GM12892 (cell line): ENCODE measurements at regions not wholly inside any gene's neighbourhood (a gene's known extent, or its start where the extent isn't known, plus 50 kb on each side); places are given as distances from the start of the nearest gene placed in this dataset.

ENCODE experiments used
- DNase-seq: peaks from one replicate; pipeline ENCODE4 v3.0.0; 2011; ENCODE audit not compliant: insufficient read length
- FAIRE-seq: peaks from 2 replicates; lab custom pipeline; 2011; peaks lifted over from hg19 to GRCh38; lab: Jason Lieb, UNC
- POLR2A ChIP-seq: IDR thresholded peaks from 2 replicates; pipeline ENCODE4 v1.6.1; 2011; ENCODE audit warnings: low read depth, low read length, control low read depth
- POLR2AphosphoS5 ChIP-seq: IDR thresholded peaks from 2 replicates; pipeline ENCODE4 v1.6.1; 2011; ENCODE audit warnings: low read depth, low read length, control low read depth
- TAF1 ChIP-seq: IDR thresholded peaks from 2 replicates; pipeline ENCODE4 v1.6.1; 2011; ENCODE audit warnings: low read depth, mild to moderate bottlenecking, control low read depth, low read length, borderline replicate concordance

DNA sequence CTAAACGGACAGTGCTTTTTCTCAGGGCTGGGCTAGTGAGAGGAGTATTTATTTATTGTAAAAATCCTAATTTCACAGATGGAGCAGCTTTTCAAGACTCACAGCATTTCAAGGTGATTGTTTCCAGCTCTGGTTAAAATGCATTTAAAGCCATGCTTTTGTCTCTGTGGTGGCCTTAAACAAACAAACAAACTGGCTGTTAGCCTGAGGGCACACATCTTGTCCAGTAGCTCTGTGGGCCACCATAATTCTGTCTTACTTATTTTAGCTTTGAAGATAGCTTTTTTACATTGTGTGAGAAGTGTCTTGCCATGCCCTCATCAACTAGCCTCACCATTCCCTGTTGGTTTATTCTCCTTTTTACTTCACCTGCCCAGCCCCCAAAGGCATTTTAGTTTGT, 218.2 kb downstream of the PSAT1 start:
- FAIRE-seq (no peak), DNase-seq (no peak)
- TF ChIP-seq POLR2A (no peak), TAF1 (no peak), POLR2AphosphoS5 (no peak)

DNA sequence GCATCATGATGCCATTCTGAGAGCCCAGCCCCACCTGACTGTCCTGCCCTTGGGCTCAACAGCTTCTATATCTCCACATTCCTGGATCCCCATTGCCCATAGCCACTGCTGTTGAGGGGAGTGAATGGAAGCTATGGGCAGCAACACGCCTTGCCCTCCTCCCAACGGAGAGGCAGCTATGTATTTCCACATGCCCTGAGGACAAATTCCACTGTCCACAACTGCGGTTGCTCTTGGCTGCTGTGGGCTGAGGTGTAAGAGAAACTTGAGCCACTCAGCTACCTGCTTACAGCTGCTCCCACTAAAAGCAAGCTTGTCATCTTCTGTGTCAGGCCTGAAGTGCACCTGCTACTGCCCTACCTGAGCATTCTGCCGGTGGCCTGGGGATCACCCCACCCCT, 222.9 kb downstream of the PSAT1 start:
- TF ChIP-seq TAF1 (no peak), POLR2AphosphoS5 (no peak), POLR2A (no peak)
- DNase-seq (no peak), FAIRE-seq (no peak)

- TF ChIP-seq POLR2AphosphoS5 (no peak), TAF1 (no peak), POLR2A (no peak)
- FAIRE-seq (no peak), DNase-seq (no peak)
These were observed 224.8 kb downstream of the PSAT1 start for GRCh38 chr9:78521680-78522079.

- TF ChIP-seq POLR2A, result no peak
- no peak for TF ChIP-seq TAF1
- no peak for TF ChIP-seq POLR2AphosphoS5
- FAIRE-seq, result no peak
- no peak for DNase-seq
These were observed 229.1 kb downstream of the PSAT1 start for GRCh38 chr9:78525986-78526560.

- DNase-seq, result no peak
- TF ChIP-seq TAF1, result no peak
- TF ChIP-seq POLR2AphosphoS5, result no peak
- TF ChIP-seq POLR2A, result no peak
- no peak for FAIRE-seq
These were observed 236.6 kb downstream of the PSAT1 start for GRCh38 chr9:78533500-78533899.

DNA sequence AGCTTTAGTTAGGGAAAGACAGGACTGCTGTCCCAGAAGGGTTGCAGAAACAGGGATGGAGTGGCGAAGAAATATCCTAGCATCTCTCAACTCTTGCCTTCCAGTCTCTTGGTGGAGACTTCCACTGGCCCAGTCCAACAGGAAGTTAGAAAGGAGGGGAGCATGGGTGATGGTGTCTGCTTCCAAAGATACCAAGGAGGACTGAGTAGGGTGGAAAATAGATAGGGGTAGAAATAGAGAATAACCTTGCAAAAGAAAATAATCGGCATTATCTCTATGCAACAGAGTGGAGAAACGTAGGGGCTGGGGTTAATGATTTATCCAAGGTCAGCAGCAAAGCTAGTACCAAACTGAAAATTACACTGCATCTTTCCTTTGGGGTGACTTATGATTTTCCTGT, 242.3 kb downstream of the PSAT1 start:
- FAIRE-seq, result no peak
- TF ChIP-seq TAF1 (no peak), POLR2AphosphoS5 (no peak), POLR2A (no peak)
- DNase-seq, result no peak

- no peak for DNase-seq
- TF ChIP-seq POLR2AphosphoS5, result no peak
- no peak for TF ChIP-seq POLR2A
- TF ChIP-seq TAF1, result no peak
- FAIRE-seq, result no peak
These were observed 243.0 kb downstream of the PSAT1 start for GRCh38 chr9:78539904-78540303.

DNA sequence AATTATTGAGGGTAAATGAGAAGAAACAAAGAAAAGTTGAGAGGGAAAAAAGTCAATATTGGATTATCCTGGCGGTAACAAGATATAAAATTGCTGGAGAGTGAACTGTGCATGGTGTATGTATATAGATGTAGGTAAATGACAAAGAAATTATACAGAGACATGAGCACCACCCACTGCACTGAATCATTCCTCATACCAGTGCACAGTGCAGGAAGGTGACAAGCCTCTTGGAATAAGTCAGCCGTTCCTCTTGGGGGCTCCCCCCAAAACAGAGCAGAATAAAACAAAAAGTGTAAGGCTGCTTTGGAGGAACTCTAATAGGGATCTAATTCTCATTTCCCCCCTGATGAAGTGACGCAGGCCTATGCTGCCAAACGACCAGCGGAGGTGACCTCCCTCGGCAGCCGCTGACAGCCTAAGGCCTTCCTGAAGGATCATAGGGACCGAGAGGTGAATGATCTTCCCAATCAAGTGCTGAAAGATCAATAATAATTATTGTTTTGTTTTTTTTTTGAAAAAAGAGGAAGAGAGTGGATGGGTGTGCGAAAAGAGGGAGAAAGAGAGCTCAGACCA, 245.0 kb downstream of the PSAT1 start:
- TF ChIP-seq TAF1, result no peak
- TF ChIP-seq POLR2A, result no peak
- TF ChIP-seq POLR2AphosphoS5, result no peak
- no peak for FAIRE-seq

GRCh38 chr9:78542491-78543181, 245.7 kb downstream of the PSAT1 start:
- DNase-seq (no peak), FAIRE-seq (no peak)
- TF ChIP-seq POLR2A (no peak), POLR2AphosphoS5 (no peak), TAF1 (no peak)

More for the DNA sequence above, 245.0 kb downstream of the PSAT1 start:
- no peak for DNase-seq

DNA sequence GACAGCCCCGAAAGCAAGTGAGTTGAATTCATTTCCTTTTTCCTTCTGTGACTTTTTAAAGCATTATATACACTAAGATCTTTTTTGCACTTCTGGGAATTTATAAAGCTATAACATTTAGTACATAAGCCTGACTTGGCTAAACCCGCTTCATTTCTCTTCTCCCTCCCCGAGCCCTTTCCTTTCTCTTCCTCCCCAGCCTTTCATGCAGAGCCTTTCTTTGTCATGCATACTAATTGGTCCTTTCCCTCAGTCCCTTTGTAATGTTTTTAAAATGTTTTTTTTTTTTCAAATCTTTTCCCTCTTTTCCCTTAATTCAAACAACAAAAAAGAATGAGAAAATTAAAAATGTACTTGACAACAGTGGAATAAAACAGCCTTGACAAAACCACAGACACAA, 246.4 kb downstream of the PSAT1 start:
- DNase-seq, result no peak
- no peak for FAIRE-seq
- TF ChIP-seq POLR2AphosphoS5 (no peak), POLR2A (no peak), TAF1 (no peak)

DNA sequence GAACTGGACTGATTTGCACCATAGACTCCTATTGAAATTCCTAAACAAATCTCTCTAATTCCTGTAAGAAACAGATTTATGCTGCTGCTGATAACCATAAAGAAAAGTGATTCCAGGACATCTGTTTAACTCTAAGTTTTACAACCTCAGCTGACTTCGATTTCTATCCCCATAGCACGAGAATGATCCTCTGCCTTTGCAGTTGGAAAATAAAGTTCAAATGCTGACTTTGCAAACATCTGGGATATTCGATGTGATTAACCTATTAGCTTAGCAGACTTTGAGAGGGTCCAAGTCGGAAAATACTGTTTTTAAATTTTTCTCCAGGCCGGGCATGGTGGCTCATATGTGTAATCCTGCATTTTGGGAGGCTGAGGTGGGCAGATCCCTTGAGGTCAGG, 247.3 kb downstream of the PSAT1 start:
- DNase-seq (no peak), FAIRE-seq (no peak)
- TF ChIP-seq TAF1, result no peak
- TF ChIP-seq POLR2AphosphoS5, result no peak
- no peak for TF ChIP-seq POLR2A

GRCh38 chr9:78547831-78548230, 250.9 kb downstream of the PSAT1 start:
- FAIRE-seq, result no peak
- no peak for DNase-seq
- no peak for TF ChIP-seq TAF1
- TF ChIP-seq POLR2A, result no peak
- TF ChIP-seq POLR2AphosphoS5, result no peak
